ENCODE measurements at regions not wholly inside any gene's neighbourhood (a gene's known extent, or its start where the extent isn't known, plus 50 kb on each side); places are given as distances from the start of the nearest gene placed in this dataset.

DNA sequence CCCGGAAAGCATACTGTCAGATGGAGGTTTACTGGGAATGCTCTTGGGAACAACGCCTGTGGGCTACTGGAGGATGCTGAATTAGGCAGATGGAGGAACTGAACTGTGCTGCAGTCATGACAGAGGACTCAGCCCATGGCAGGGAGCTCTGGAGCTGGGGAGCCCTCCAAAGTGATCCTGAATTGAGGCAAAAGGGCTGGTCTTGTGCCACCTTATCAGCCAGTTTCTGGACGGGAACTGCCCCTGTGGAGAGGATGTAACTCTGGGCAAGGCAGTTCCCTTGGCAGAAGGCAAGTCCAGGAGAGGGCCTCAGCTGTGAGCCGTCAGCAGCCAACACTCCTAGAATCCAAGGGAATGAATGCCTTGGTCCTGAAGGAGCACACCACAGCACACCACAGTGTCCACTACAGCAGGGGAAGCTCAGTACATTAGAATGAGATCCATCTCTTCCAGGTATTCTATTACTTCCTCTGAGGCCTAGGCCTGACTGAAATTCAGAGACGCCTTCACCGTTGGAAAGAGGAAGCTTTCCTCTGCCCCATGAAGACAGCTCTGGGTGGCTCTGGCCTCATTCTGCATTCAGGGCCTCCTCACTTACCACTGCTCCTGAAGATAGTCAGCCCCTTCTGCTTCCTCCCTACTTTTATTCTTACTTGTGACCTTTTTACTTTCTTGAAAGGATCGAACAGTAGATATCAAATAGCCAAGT is 139.6 kb upstream of the GPR26 start:
- no peak for DNase-seq (ENCODE audit: low read depth, low spot score)

DNA sequence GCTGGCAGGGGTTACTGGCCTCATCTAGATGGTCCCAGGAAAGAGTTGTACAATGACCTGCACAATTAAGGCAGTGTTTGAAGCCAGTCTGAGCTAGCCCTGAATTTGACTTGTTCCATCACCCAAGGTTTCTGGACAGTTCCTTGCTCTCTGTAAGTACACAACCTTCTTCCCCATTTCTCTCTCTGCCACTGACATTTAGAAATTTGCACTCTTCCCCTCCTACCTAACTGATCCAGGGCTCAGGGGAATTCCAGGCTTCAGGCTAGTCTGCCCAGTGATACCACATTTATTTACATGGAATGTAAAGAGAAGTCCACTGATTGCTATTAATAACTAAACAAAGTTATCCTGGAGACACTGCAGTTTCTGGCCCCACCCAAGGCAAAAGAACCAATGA is 139.0 kb upstream of the GPR26 start:
- no peak for DNase-seq (ENCODE audit: low read depth, low spot score)

DNA sequence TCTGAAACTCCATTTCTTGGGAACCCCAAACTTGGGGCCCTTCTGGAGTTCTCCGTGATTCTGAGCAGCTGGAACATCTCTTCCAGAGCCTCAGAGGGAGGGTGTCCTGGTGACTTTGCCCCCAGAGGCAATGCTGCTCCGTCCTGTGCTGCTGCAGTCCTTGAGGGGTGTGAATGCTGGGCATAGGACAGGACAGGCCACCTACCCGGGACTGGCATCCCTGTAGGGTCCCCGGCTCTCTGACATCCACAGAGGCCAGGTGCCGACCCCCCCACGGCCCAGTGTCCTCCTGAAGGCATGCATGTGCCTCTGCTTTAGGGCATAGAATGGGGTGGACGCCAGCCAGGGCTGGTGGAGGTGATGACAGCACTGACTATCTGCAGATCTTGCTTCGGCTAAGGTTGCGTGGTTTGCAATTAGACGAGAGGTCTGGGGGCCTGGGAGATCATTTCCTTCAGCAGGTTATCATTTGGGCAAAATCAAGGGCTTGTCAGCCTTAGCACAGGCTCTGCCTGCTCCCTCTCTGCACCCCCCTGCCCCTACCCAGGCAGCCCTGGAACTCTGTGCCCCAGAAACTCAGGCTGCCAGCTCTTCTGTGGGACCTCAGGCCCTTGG is 136.9 kb upstream of the GPR26 start:
- no peak for DNase-seq (ENCODE audit: low read depth, low spot score)

DNA sequence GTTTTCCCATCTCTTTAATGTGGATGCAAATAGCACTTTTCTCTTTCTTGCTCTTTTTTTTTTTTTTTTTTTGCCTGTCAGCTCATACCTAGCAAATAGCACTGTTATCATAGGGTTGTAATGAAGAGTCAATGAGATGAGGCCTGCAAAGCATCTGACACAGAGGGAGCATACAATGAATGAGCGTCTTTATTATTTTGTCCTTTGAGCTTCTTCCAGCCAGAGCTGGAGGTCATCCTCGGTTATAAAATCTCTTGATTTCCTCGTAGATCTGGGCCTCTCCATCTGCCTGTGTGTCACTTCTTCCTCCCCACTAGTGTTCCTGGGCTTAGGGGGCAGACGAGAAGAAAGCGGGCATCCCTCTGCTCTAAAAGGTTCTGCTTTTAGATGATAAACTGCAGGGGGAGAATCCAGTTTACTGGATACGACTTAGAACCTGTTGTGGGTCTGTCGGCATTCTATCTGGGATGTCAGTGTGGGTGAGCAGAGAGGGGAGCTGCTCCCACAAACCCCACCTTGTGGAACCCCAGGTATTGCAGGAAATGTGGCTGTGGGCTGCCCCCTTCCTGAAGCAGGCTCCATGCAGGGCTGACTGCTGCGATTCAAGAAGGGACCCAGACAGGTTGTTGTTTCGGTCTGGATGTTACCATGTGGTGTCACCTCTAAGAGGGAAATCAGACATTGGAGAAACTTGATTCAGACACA is 135.8 kb upstream of the GPR26 start:
- DNase-seq (ENCODE audit: low read depth, low spot score): no peak

DNA sequence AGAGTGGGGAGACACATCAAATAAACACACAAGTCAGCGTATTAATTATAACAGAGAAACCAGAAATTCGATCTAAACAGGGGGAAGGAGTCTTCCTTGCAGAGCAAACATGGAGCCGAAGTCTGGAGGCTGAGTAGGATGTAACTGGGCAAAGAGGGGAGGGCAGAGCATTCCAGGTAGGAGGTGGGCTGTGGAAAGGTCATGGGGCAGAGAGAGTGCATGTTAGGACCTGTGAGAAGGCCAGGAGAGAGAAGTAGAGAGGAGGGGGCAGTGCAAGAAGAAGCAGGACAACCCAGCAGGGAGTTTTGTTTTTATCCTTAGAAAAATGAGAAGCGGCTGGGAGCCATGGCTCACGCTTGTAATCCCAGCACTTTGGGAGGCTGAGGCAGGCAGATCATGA is 130.8 kb upstream of the GPR26 start:
- DNase-seq (ENCODE audit: low read depth, low spot score): no peak

DNA sequence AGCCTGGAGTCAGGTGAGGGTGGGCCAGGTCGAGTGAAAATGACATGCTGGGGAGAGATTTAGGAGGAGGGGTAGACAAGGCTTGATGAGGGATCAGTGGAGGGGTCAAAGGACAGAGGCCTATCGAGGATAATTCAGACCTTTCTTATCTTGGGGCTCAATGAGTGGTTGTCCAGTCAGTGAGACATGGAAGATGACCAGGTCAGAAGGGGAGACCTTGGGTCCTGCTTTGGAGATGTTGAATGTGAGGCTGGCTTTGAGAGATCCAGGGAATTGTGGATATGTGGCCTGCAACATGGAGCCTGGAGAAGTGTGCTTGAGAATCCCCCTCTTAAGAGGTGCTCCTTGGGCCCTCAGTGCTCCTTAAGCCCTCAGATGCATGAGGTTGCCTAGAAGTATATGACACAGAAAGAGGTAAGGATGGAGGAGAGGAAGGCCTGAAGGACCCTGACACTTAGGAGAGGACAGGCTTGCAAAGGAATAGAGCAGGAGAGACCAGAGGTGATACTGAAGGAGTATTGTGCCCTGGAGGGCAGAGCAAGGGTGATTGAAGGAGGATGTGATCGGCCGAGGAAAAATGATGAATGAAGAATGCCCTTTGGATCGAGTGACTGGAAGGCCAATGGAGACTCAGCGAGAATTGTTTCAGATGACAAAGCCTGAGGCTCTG is 129.8 kb upstream of the GPR26 start:
- DNase-seq (ENCODE audit: low read depth, low spot score): no peak

DNA sequence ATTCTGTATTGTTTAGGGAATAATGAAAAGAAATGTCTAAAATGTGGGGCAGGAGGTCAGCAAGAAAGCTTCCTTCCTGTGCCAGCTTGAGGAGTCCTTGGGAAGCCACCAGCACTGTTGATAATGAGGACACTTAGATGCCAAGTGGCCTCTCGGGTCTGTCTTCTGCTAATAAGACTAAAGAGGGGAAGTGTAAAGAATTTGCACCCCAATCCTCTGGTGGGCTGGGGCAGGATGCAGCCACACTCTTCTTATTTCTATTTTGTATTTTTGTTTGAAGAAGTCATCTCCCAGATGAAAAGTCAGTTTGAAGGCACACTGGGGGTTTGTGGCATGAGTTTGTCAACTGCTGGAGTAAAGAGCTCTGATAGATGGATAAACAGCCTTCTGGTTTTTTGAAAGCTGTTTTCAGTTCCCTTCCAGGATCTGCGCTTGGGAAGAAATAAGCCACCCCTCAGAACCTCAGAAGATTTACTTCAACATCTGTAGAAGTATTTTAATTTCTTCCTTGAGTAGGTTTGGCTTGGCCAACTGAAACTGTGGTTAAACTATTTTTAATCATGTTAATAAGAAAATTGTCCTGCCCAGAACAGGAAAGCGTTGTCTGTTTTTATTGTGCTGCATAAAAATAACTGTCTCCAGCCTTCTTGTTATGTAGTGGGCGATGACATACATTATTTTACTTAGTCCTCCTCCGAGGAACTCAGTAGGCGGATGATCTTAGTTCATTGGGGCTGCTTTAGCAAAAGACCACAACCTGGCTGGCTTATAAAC is 128.8 kb upstream of the GPR26 start:
- no peak for DNase-seq (ENCODE audit: low read depth, low spot score)

DNA sequence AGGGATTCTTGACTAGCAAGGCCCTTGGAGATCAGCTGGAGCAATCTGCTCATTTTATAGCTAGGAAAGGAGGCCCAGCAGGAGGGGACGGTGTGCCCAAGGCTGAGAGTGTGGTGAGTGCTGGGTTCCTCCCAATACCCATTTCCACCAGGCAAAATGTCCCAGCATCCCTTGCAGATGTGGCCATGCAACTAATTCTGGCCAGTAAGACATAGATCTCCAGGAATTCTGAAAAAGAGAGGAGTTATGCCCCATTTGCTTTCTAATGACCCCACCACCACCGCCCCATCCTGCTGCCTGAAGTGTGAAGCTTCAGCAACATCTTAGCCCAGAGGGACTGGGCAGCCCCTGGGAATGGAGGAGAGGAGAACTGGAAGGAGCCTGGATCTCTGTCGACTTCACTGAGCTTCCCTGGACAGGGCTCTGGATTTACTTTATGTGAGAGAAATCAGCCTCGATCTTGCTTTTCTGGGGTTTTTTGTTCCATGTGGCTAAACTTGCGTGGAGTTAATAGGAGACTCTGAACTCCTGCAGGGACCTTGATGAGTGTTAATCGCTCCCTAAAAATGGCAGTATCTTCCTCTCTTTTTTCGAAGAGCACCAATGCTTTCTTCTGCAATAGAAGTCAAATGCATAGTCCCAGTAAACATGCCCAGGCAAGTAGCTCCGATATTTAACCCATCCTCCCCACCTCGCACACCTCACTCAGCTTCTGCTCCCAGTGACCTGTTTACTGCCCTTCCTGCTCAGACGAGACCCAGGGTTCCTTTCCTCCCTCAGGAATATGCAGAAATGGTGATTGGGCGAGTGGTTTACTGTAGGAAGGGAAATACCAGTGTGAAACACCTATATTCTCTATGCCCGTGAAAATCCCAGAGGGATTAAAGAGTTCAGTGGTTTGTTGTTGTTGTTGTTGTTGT is 127.5 kb upstream of the GPR26 start:
- no peak for DNase-seq (ENCODE audit: low read depth, low spot score)

DNA sequence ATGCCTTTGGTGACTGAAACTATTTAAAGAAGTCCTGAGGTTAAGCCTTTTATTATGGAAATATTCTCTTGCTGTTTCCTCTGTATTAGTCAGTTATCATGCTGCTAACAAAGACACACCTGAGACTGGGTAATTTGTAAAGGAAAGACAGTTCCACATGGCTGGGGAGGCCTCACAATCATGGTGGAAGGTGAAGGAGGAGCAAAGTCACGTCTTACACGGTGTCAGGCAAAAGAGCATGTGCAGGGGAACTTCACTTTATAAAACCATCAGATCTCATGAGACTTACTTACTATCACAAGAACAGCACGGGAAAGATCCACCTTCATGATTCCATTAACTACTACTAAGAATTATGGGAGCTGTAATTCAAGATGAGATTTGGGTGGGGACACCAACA is 121.2 kb upstream of the GPR26 start:
- DNase-seq (ENCODE audit: low read depth, low spot score): no peak

DNA sequence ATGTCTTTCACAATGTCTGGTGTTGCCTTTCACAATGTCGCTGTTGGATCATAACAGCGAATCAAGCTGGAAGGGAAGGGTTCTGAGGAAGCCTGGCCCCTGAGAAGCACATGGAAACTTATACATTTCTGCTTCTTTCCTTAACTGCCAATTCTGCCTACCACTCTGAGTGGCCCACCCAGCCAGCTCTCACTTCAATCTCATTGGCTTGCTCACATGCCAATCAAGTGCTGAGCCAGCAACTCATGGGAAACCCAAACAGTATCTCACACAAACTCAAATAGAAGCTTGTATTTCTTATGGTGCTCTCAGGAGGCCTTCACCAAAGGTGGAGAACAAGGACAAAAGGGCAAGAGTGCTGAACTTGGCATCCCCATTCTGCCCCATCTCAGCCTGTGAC is 117.4 kb upstream of the GPR26 start:
- no peak for DNase-seq (ENCODE audit: low read depth, low spot score)

DNA sequence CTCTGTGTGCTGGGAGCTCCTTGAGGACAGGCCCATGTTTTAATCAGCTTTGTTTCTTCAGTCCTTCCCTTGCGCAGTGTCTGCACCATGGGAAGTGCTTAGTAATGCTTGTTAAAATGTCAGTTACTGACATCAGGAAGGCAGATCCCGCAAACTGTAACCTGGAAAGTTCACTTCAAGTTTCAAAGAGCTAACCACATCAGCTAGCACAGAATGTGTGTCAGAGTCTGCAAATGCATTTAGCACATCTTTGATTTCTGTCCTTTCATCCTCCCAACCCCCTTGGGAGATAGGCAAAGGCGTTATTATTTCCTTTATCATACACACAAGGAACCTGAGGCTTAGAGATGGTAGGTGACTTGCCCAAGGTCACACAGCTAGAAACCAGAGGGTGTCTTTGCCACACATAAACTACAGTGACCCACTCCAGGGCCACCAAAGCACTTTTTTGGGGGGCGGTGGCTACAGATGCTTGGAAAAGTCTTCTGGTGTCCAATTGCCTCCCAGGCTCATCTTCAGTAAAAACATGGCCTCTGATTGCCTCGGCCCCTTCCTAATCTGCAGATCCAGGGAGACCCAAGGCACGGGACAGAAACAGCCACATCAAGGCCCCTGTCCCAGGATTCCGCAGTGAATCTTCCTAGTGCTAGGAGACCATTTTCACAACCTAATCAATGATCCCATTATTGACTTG is 116.2 kb upstream of the GPR26 start:
- DNase-seq (ENCODE audit: low read depth, low spot score): no peak

DNA sequence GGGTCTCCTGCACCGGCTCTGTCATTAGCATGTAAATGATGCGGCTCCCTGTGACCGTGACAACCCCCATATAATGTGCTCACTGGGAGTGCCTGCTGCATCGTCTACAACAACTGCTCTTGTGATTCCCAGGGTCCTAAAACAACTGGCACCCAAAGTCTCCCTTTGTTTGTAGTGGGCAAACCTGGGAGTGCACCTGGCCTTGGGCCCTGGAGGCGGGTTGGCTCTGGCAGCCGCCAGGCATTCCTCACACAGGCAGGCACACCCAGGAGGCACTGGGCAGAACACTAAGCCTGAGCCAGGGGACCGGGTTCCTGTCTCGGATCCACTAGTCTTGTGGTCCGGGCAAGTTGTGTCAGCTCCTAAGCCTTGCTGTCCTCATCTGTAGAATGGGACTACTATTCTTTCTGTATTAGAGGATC is 115.5 kb upstream of the GPR26 start:
- no peak for DNase-seq (ENCODE audit: low read depth, low spot score)

DNA sequence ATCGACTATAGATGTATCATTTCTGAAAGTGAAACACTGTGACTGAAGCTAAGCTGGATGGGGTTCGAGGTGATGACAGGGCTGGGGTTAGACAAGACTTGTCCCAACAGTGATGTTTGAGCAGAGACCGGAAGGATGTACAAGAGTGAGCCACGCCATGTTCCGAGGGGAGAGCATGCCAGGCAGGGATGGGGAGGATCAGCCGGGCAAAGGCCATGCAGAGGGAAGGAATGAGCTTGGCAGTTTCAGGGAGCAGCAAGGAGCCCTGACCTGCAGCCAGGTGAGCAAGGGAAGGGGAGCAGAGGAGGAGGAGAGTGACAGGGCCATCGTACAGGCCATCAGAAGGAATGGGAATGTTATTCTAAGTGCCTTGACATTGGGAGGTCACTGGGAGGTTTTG is 114.9 kb upstream of the GPR26 start:
- DNase-seq (ENCODE audit: low read depth, low spot score): no peak

DNA sequence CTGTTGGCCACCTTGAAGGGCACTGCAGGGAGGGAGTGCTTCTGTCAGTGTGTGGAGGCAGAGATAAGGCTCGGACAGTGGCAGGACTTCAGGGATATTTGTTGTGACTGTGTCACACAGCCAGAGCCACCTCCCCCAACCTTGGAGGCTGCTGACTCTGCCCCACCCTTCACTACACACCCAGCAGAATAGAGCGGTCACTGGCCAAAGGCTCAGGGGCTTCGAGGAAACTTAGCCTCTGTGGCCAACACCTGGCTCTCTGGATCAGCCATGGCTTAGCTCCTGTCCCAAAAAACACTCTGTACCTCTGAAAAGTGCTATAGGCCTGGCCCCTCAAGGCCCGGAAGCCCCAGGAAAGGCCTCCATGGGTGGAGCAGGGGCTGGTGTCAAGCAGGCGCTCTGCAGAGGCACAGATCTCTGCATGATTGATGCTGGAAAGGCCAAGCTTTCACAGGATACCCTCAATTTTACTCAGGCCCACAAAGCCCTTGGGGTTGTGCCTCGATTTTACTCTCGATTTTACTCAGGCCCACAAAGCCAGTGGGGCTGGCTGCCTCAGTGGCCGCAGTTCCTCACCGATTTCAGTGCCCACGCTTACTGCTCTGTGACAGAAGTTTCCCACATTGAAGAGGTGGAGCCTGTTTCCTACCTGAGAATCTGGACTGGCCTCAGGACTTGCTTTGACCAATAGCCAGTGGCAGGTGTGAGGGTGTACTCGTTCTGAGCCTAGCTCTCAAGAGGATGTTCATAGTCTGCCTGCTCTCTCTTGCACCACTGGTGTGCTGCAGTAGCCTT is 113.2 kb upstream of the GPR26 start:
- no peak for DNase-seq (ENCODE audit: low read depth, low spot score)

DNA sequence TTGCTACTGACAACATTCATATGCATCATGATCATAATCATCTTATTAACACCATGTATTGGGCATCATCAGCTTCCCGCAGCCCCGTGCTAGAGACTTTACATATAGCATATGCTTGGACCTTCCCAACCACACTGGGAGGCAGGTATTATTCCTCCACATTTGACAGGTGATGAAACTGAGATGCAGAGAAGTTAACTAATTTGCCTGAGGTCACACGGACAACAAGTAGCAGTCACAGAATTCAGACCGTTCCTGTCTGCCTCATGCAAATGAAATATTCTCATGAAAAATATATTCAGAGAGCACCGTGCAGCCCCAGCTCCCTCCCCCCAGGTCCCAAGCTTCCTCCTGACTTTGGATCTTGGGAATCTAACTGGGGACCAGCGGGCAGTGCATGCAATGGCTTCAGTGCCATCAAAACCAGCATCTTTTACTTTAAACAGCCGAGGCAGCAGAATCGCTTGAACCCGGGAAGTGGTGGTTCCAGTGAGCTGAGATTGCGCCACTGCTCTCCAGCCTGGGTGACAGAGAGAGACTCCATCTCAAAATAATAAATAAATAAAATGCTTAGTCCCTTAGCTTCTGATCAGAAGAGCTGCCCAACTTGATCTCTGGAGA is 112.2 kb upstream of the GPR26 start:
- no peak for DNase-seq (ENCODE audit: low read depth, low spot score)

DNA sequence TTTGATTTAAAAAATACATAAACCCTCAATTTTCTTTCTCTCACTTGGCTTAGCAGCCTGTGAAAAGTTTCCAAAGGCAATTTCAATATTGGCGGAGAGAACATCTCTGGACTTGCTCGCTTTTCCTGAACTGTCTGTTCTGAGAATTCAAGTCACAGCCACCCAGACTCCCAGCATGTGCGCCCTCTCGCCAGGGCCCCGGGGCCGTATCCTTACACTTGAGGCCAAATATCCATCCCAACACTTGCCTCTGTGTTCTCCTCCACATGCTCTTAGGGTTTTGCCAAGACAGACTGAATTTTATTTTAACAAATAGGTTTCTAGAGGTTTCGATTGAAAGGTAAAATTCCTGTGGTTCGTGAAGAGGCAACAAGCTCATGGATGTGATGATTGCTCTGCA is 111.5 kb upstream of the GPR26 start:
- no peak for DNase-seq (ENCODE audit: low read depth, low spot score)

DNA sequence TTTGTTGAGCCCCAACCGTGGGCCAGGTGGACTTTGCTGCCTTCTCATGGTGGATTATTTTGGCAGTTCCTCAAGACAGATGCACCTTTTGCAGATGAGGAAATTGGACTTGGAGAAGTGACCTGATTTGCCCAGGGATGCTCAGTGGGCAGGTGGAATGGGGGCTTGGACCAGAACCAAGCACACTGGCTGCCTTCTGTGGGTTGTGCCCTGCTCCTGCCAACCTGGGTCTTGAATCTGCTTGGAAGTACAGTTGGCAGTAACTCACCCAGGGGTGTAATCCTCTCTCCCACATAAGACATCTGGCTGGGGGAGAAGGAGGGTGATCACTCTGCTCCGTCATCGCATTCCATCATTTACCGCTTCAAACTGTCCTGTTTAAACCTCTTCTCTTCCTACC is 110.5 kb upstream of the GPR26 start:
- DNase-seq (ENCODE audit: low read depth, low spot score): no peak

DNA sequence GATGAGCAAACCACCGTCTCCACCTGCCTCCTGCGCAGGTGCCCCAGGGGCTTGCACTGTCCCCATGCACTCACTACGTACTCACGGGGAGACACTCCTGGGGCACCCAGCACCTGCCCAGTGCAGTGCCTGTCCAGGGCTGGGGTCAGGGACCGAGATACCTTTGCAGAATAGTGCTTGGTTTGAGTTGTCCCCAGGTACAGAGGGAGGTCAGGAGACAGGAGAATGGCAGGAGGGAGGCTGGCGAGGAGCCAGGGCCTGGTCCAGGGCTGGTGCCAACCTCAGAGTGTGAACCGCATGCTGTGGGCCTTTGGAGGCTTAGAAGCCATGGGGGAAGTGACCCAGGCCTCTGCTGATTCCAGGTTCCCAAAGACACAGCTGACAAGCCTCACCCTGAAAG is 110.1 kb upstream of the GPR26 start:
- no peak for DNase-seq (ENCODE audit: low read depth, low spot score)

DNA sequence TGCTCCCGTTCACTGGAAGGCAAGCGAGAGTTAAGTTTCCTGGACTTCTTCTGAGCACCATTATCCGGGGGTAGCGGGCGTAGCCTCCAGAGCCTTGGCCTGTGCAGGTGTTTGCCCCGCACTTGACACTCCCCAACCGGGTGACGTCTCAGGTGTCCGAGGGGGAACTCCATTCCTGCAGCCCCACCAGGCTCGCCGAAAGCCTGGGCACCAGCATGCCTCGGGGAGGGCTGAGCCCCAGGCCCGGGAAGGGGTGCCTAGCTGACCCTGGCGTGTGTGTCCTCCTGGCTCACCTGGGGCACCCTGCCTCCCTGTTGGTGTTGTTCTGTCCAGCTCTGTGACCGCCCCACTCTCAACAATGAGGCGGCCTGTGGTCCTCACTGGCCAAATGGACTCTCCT is 109.4 kb upstream of the GPR26 start:
- DNase-seq (ENCODE audit: low read depth, low spot score): no peak
